Stimulated activated memory B cell treated with anti-CD40 and anti-IgM and Interleukin-4, amounts not matched to agents 10 μg/mL and 1 μg/mL and 100 μg/mL, for 72 hours (primary cell): ENCODE measurements at regions not wholly inside any gene's neighbourhood (a gene's known extent, or its start where the extent isn't known, plus 50 kb on each side); places are given as distances from the start of the nearest gene placed in this dataset.

ENCODE experiments used
- ATAC-seq: fragments of 150-1000 bp; cut with Tn5 transposase; 2 replicates; pipeline ENCODE4 v1.10.0; 2021
- H3K27ac Mint-ChIP-seq: one replicate; pipeline ENCODE4 v1.8.0; 2022; ENCODE audit warnings: mild to moderate bottlenecking, mixed read lengths
- H3K27me3 Mint-ChIP-seq: one replicate; pipeline ENCODE4 v1.8.0; 2022; ENCODE audit warnings: mixed read lengths
- H3K36me3 Mint-ChIP-seq: one replicate; pipeline ENCODE4 v1.8.0; 2022; ENCODE audit warnings: mixed read lengths
- H3K4me1 Mint-ChIP-seq: one replicate; pipeline ENCODE4 v1.8.0; 2022; ENCODE audit warnings: mixed read lengths
- H3K4me3 Mint-ChIP-seq: one replicate; pipeline ENCODE4 v1.8.0; 2022; ENCODE audit warnings: mild to moderate bottlenecking, moderate library complexity, mixed read lengths
- H3K9me3 Mint-ChIP-seq: one replicate; pipeline ENCODE4 v1.8.0; 2022; ENCODE audit warnings: mixed read lengths

- peaks cover 8% of the 10 kb centered on the region for H3K4me1 Mint-ChIP-seq
- no peak for ATAC-seq
- no peaks in the 10 kb centered on the region for H3K36me3 Mint-ChIP-seq
- H3K9me3 Mint-ChIP-seq = no peaks in the 10 kb centered on the region
- H3K27ac Mint-ChIP-seq = no peak overlapping the region
- peaks cover 8% of the 10 kb centered on the region for H3K27me3 Mint-ChIP-seq
- no peak overlapping the region for H3K4me3 Mint-ChIP-seq
Observed at GRCh38 chr1:212539737-212540430, 68.7 kb upstream of the ATF3 start.

DNA sequence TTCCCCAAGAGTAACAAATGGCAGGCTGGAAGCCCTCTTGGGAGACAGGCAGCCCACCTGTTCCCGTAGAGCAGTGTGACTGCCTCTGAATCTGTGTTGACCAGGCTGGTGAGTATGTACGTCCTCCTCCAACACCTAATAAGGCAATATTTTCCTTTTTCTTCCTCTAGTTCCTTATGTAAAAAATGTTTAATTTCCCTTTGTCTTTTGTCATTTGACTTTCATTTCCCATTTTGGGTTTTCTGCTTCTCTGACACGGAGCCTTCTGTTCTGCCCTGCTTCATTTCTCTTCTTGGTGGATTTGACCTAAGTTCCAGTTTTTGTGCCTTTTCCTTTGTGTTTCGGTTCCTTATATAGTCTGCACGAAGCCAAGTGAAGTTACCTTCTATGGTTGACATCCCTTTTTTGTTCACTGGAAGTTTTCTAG, 65.8 kb upstream of the ATF3 start:
- Mint-ChIP-seq H3K36me3 (no peaks in the 10 kb centered on the region), H3K4me3 (no peak overlapping the region), H3K27ac (peak overlapping the region; percentile 6), H3K9me3 (no peaks in the 10 kb centered on the region), H3K27me3 (no peaks in the 10 kb centered on the region), H3K4me1 (peaks cover 13% of the 10 kb centered on the region)
- ATAC-seq = peak; percentile 93

- no peaks in the 10 kb centered on the region for H3K27me3 Mint-ChIP-seq
- H3K4me1 Mint-ChIP-seq = peaks cover 13% of the 10 kb centered on the region
- ATAC-seq = no peak
- H3K9me3 Mint-ChIP-seq = peaks cover under 1% of the 10 kb centered on the region
- H3K4me3 Mint-ChIP-seq = no peak overlapping the region
- no peak overlapping the region for H3K27ac Mint-ChIP-seq
- H3K36me3 Mint-ChIP-seq = no peaks in the 10 kb centered on the region
Observed at GRCh38 chr1:212544110-212544509, 64.5 kb upstream of the ATF3 start.

- Mint-ChIP-seq H3K27ac (no peak overlapping the region), H3K36me3 (no peaks in the 10 kb centered on the region), H3K4me3 (no peak overlapping the region), H3K9me3 (peaks cover 3% of the 10 kb centered on the region), H3K4me1 (peaks cover 13% of the 10 kb centered on the region), H3K27me3 (peaks cover 3% of the 10 kb centered on the region)
- ATAC-seq = no peak
Observed at GRCh38 chr1:212545941-212546635, 62.5 kb upstream of the ATF3 start.

DNA sequence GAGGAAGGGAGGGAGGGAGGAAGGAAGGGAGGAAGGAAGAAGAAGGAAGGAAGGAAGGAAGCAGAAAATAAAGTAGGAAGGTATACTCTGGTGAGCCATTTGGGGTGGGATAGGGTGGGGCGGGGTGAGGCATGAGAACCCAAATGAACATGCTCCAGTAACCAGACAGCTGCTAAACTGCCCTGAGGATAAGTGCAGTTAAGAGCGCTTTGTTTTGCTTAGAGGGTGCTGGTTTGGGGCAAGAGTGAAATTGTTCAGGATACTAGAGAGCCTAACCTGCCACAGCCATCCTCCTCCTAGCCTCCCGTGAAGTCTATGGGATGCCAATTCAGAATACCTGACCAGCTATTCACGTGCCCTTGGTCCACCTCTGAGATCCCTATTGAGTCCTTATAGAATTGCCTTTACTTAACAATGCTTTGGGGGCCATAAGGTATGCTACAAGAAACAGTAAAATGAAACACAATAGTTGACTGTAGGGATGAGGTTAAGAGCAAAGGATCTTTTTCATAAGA, 59.0 kb upstream of the ATF3 start:
- ATAC-seq = no peak
- H3K27me3 Mint-ChIP-seq = peaks cover 20% of the 10 kb centered on the region
- peak overlapping the region; percentile 61 for H3K27ac Mint-ChIP-seq
- H3K4me3 Mint-ChIP-seq = no peak overlapping the region
- peaks cover 6% of the 10 kb centered on the region for H3K4me1 Mint-ChIP-seq
- H3K36me3 Mint-ChIP-seq = no peaks in the 10 kb centered on the region
- H3K9me3 Mint-ChIP-seq = peaks cover 3% of the 10 kb centered on the region

GRCh38 chr1:212551929-212552328, 56.6 kb upstream of the ATF3 start:
- Mint-ChIP-seq H3K27ac (no peak overlapping the region), H3K27me3 (peaks cover 20% of the 10 kb centered on the region), H3K36me3 (no peaks in the 10 kb centered on the region), H3K9me3 (peaks cover 3% of the 10 kb centered on the region), H3K4me1 (no peaks in the 10 kb centered on the region), H3K4me3 (no peak overlapping the region)
- ATAC-seq = no peak

DNA sequence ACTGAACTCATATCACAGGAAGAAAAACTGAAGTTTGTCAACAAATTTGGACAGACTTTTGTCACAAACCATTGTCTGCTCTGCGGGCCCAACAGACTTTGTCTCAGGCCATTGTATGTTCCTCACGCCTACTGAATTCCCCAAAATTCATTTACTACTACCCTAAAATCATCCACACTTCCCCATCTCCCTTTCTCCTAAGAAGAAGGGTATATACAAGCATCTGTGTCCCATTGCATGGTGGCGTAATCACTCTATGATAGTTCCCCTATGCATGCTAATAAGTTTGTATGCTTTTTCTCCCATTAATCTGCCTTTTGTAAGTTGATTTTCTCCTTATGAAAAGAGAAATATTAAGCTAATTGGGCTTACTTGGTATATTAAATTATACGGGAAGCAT, 54.9 kb upstream of the ATF3 start:
- Mint-ChIP-seq H3K36me3 (no peaks in the 10 kb centered on the region), H3K9me3 (peaks cover 3% of the 10 kb centered on the region), H3K27ac (no peak overlapping the region), H3K4me1 (peaks cover 6% of the 10 kb centered on the region), H3K27me3 (peaks cover 20% of the 10 kb centered on the region), H3K4me3 (no peak overlapping the region)
- no peak for ATAC-seq

DNA sequence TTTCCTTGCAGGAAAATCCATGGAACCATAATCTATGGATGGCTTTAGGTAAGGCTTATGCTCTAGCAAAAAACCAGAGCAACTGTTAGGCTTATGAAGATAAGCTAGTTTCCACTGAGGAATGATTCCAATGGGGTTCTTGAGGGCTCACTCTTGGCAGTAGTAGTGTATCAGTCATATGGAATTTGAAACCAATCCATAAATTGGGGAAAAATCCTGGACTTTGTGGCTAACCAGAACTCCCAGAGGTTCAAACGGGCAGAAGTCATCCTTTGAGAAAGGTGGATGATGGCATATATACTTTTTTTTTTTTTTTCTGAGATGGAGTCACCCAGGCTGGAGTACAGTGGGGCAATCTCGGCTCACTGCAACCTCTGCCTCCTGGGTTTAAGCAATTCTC, 54.2 kb upstream of the ATF3 start:
- Mint-ChIP-seq H3K27me3 (peaks cover 20% of the 10 kb centered on the region), H3K36me3 (no peaks in the 10 kb centered on the region), H3K4me3 (no peak overlapping the region), H3K27ac (no peak overlapping the region), H3K4me1 (peaks cover 13% of the 10 kb centered on the region), H3K9me3 (no peaks in the 10 kb centered on the region)
- no peak for ATAC-seq

DNA sequence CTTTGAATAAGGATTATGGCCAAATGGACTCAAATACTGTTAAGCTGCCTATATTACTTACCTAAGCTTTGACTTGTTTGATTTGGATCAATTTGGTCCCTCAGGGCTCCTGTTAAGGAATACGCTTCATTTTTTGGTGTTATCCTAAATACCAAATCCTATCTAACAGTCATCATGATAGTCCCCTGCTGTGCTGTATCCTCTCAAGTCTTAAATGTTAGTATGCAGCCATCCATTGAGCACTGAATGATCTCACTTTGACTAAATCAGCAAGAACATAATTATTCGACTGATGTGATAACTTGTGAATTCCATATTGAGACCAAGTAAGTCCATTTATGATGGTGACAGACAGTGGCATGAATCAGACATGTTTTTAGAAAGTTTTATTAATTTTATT, 53.1 kb upstream of the ATF3 start:
- H3K27ac Mint-ChIP-seq = no peak overlapping the region
- peaks cover 20% of the 10 kb centered on the region for H3K27me3 Mint-ChIP-seq
- H3K36me3 Mint-ChIP-seq = no peaks in the 10 kb centered on the region
- no peaks in the 10 kb centered on the region for H3K9me3 Mint-ChIP-seq
- H3K4me1 Mint-ChIP-seq = peaks cover 13% of the 10 kb centered on the region
- H3K4me3 Mint-ChIP-seq = no peak overlapping the region
- no peak for ATAC-seq

DNA sequence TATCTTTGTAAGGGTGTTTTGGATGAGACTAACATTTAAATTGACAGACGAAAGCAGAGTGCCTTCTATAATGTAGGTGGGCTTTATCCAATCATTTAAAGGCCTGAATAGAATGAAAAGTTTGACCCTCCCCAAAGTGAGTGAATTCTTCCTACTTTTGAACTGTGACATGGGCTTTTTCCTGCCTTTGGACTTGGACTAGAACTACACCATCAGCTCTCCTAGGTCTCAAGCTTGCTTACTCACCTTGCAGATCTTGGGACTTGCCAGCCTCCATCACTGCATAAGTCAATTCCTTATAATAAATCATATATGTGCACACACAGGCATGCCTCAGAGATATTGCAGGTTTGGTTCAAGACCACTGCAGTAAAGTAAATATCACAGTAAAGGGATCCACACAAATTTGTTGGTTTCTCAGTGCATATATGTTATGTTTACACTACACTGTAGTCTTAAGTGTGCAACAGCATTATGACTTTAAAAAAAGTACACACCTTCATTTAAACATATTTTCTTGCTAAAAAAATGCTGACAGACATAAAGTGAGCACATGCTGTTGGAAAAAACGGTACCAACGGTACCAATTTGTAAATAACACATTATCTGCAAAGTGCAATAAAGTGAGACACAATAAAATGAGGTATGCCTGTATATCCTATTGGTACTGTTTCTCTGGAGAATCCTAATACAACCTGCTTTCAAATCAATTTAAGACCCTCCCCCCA, 51.6 kb upstream of the ATF3 start:
- Mint-ChIP-seq H3K27ac (no peak overlapping the region), H3K27me3 (peaks cover 9% of the 10 kb centered on the region), H3K9me3 (no peaks in the 10 kb centered on the region), H3K36me3 (no peaks in the 10 kb centered on the region), H3K4me3 (no peak overlapping the region), H3K4me1 (peaks cover 13% of the 10 kb centered on the region)
- no peak for ATAC-seq

DNA sequence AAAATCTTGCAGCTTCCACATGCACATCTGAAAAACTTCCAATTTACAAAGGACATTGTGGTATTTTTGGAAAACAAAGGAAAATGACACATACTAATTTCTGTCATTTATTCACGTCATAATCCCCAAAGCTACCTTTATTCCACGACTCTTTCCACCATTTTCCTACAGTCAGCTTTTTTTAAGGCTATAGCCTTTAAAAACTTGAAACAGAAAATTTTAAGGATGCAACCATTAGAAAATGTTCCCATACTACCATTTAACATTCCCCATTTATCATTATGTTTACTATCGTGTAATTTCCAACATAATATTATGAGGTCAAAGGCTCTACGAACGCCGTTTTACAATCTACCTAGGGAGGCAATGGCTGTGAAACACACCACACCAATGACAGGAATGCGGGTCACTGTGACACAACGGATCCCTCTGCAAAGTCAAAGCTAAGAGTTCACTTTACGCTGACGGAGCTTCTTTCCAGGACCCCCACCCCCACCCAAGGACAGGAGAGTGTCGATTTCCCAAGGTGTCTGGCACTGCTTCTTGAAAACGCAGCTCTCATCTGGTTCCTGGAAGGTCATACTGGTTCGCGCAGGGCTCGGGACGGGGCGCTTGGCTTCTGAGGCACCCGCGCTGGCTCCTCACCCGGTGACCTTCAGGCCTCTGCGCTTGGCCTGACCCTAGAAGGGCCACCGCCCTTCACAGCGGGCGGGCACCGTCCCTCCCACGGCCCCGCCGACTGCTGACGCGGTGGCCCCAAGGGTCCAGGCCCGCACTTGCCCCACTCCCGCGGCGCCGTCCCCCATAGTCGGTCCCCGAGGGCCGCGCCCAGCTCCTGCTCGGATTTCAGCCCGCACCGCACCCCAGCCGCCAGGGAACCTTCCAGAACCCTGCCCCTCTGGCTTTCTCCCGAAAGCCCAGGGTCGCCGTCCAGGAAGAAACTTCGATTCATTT, 50.5 kb upstream of the ATF3 start:
- H3K9me3 Mint-ChIP-seq = no peaks in the 10 kb centered on the region
- peak; percentile 77 for ATAC-seq
- peaks cover 13% of the 10 kb centered on the region for H3K4me1 Mint-ChIP-seq
- H3K27me3 Mint-ChIP-seq = no peaks in the 10 kb centered on the region
- peak overlapping the region; percentile 92 for H3K27ac Mint-ChIP-seq
- peak overlapping the region; percentile 85 for H3K4me3 Mint-ChIP-seq
- H3K36me3 Mint-ChIP-seq = no peaks in the 10 kb centered on the region

GRCh38 chr1:212558693-212559480, 49.7 kb upstream of the ATF3 start:
- no peaks in the 10 kb centered on the region for H3K9me3 Mint-ChIP-seq
- ATAC-seq = peak; percentile 97
- peak overlapping the region; percentile 92 for H3K27ac Mint-ChIP-seq
- peak overlapping the region; percentile 85 for H3K4me3 Mint-ChIP-seq
- H3K27me3 Mint-ChIP-seq = no peaks in the 10 kb centered on the region
- H3K4me1 Mint-ChIP-seq = peaks cover 13% of the 10 kb centered on the region
- no peaks in the 10 kb centered on the region for H3K36me3 Mint-ChIP-seq
